ENCODE measurements at regions not wholly inside any gene's neighbourhood (a gene's known extent, or its start where the extent isn't known, plus 50 kb on each side); places are given as distances from the start of the nearest gene placed in this dataset.

GRCh38 chr1:105664495-105664894, 1392.0 kb upstream of the PRMT6 start:
- no peak for DNase-seq

GRCh38 chr1:105678334-105678733, 1378.1 kb upstream of the PRMT6 start:
- no peak for DNase-seq

DNA sequence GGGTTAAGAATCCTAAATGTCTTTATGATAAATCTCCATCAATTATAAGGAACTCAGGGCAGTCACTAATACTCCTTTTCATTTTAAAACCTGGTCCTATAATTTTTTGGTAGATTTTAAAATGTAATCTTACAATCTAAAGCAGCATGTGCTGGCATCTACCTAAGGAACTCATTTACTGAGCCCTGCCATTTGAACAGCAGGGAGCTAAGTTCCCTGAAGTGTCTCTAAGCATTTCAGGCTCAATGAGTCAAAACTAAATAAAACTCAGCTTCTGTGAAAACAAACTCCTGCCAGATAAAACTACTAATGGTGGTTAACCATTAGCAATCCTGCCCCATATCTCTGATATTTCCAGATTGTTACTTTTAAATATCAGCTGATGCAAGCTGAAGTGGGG, 1371.8 kb upstream of the PRMT6 start:
- DNase-seq: no peak

DNA sequence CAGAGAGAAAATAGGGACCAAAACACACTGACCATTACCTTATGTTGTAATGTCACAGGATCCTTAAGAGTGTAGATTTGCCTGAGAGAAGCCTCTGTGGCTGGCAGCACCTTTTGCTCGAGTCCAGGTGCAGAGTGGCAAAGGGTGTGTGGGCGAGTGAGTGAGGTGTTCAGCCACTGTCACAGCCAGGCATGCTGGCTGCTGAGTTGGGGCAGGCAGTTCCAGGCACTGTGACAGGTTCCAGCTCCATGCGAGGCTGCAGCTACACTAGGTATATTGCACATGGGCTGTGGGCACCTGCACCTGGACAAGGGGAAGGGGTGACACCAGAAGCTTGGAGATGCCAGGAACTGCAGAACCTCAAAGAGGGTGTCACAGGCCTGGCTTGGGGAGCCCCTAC, 1370.4 kb upstream of the PRMT6 start:
- no peak for DNase-seq

DNA sequence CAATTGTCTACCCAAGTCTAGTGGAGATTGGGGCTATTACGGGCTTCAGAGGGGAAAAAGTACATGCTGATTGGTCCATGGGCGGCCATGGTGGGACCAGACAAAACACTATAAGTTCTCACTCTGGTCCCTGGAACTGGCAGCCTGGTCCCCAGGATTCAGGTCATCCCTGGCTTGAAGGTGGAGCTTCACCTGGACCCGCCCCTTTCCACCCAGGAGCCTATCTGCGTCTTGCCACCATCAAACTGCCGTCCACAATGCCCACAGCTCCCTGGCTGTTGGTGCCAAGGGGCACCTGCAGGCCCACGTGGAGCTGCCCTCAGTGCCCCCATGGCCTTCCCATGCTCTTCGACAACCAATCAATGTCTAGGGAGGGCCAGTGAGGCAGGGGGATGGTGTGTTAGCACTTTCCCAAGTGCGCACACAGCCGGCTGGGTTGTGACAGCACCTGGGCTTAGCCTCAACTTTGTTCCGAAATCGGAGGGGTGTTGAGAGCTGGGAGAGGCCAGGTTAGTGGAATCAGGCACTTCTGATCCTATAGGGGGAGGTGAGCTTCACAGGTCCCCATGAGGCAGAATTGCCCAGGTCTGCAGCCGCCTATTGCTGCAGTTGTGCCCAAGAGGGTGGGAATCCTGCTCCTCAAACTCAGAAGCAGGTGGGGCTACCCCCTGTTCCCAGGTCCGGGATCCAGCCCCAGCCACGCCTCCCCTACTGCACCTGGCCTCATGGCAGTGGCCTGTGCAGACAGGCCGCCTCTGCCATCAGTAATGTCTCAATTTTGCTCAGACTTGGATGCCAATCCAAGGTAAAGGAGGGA, 1369.4 kb upstream of the PRMT6 start:
- no peak for DNase-seq

GRCh38 chr1:105700723-105701122, 1355.8 kb upstream of the PRMT6 start:
- no peak for DNase-seq

DNA sequence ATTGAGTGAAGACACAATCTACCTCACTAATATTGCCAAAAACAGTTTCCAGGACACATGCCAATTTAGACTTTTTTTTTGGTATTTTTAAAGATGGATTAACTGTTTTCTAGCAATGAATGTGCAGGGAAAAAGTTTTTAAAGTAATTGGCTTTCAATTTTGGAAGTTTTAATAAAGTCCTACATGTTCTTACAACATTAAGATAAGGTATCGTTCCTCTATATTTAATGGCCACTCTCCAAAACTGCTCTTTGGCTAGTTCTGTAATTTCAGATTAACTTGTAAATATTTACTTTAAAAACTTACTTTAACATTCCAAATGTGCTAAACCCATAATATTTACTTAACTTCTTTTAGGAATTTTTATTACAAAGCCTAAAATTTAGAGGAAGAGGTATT, 1332.2 kb upstream of the PRMT6 start:
- no peak for DNase-seq

GRCh38 chr1:105730701-105731100, 1325.8 kb upstream of the PRMT6 start:
- DNase-seq: no peak

GRCh38 chr1:105736349-105736748, 1320.1 kb upstream of the PRMT6 start:
- no peak for DNase-seq

DNA sequence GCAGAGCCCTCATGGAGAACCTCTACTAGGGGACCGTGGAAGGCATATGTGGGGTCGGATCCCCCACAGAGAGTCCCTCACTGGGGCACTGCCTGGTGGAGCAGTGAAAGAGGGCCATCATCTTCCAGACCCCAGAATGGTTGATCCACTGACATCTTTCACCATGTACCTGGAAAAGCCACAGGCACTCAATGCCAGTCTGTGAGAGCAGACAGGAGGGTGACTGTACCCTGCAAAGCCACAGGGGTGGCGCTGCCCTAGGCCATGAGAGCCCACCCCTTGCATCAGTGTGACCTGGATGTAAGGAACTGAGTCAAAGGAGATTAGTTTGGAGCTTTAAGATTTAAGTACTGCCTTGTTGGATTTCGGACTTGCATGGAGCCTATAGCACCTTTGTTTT, 1276.7 kb upstream of the PRMT6 start:
- DNase-seq: no peak

- no peak for DNase-seq
Measured at GRCh38 chr1:105785021-105785420, 1271.5 kb upstream of the PRMT6 start.

- DNase-seq: peak; percentile 19
Measured at GRCh38 chr1:105793536-105794146, 1262.8 kb upstream of the PRMT6 start.

DNA sequence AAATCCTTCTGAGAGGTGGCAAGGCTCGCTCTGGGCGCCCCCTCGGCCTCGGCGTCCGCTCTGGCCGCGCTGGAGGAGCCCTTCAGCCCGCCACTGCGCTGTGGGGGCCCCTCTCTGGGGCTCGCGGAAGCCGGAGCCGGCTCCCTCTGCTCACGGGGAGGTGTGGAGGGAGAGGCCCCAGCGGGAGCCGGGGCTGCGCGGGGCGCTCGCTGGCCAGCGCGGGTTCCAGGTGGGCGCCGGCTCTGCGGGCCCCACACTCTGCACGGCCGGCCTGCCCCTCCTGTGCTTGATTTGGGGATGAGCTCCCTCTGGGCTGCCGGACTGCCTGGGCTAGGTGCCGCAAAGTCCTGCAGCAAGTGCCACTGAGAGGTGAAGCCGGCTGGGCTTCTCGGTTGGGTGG, 1260.7 kb upstream of the PRMT6 start:
- DNase-seq: no peak

- no peak for DNase-seq
Measured at GRCh38 chr1:105830571-105831146, 1225.8 kb upstream of the PRMT6 start.

- no peak for DNase-seq
Measured at GRCh38 chr1:105838071-105838470, 1218.4 kb upstream of the PRMT6 start.

GRCh38 chr1:105865546-105865945, 1190.9 kb upstream of the PRMT6 start:
- DNase-seq: no peak

- no peak for DNase-seq
Measured at GRCh38 chr1:105872817-105873216, 1183.7 kb upstream of the PRMT6 start.

DNA sequence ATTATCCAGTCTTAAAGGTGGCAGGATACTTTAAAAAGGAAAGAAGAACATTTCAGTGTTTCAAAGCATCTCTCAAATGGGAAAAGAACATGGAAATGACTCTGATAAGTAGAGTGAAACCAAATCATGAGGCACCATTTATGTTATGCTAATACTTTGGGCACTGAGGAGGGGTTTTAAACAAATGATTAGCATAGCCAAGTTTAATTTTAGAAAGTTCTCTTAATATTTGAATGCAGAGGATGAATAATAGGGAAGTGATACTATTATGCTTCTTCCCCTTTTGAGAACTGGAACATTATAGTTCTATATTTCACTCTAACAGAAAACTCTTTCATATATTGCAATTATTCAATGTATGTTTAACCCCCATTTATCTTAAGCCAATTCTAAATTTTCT, 1181.9 kb upstream of the PRMT6 start:
- DNase-seq: no peak

DNA sequence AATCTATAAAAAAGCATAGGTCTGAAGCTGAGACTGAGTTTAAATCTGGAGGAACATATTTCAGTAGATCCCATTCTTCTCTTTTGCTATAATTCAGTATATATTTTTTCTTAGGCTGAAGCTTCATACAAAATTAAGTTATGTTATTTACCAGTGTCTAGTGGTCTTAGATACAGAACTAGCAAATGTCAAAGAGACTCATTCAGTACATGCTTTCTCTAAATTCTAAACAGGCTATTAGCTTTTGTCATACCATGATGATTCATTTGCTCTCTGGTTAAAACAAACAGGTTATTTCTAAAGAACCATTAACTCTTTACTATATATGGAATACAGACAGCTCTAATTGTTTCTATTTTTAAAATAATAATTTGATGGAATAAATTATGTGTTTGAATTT, 1170.2 kb upstream of the PRMT6 start:
- no peak for DNase-seq

DNA sequence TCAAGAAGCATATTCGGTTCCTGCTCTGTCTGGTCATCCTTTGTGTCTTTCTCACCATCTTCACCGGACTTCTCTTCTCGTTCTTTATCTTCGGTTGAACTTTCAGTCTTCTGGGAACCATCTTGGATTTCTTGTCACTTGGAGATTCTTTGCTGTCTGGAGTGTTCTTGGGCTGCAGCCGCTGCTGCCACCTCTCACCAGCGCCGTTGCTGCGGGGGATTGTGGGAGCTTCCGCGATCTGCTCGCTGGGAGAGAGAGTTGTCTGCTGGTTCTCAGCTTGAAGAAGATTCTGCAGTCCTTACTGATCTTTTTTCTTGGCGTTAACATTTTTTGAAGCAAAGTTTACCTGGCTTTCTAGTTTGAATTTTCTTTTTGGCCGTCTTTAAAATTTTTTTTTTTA, 1165.2 kb upstream of the PRMT6 start:
- no peak for DNase-seq

DNA sequence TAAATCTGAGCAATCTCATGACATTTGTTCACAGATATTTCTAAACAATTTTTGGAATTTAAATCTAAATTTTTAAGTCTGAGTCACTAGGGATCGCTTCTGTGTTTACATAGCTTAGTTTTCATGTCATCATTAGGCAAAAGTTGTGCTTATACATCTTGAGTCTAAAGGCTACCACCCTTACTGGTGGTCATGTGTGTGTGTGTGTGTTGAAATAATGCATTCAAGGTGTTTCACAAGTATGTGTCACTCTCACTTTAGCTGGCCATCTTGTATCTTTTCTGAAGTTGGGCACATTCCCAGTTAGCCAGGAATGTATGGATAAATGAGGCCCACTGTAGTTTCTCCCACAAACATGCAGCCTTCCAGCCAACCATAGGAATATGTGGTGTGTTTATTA, 1162.5 kb upstream of the PRMT6 start:
- DNase-seq: no peak

GRCh38 chr1:105909811-105910210, 1146.7 kb upstream of the PRMT6 start:
- no peak for DNase-seq

- DNase-seq: no peak
Measured at GRCh38 chr1:105914403-105914802, 1142.1 kb upstream of the PRMT6 start.

- DNase-seq: no peak
Measured at GRCh38 chr1:105934806-105935205, 1121.7 kb upstream of the PRMT6 start.

Measured in midbrain (tissue), 1 donor.